NB4 (cell line): ENCODE measurements at regions not wholly inside any gene's neighbourhood (a gene's known extent, or its start where the extent isn't known, plus 50 kb on each side); places are given as distances from the start of the nearest gene placed in this dataset.

Source experiments
- DNase-seq: peaks from one replicate; pipeline ENCODE4 v3.0.0; 2010; ENCODE audit warnings: low read depth
- H3K4me3 ChIP-seq: one replicate; pipeline ENCODE4 v1.5.1; 2011; ENCODE audit warnings: mild to moderate bottlenecking, low read depth, low read length, moderate library complexity
- CTCF ChIP-seq: IDR thresholded peaks from one replicate; pipeline ENCODE4 v1.5.1; 2012; ENCODE audit warnings: low read depth, low read length
- MAX ChIP-seq: IDR thresholded peaks from 2 replicates; pipeline ENCODE4 v1.6.1; 2011; ENCODE audit warnings: low read depth, low read length
- MYC ChIP-seq: IDR thresholded peaks from 2 replicates; pipeline ENCODE4 v1.6.1; 2011; ENCODE audit warnings: low read depth, low read length
- POLR2A ChIP-seq: IDR thresholded peaks from 2 replicates; pipeline ENCODE4 v1.6.1; 2011; ENCODE audit warnings: mild to moderate bottlenecking; ENCODE audit not compliant: insufficient read length; ENCODE audit errors: extremely low read depth

GRCh38 chr3:182730675-182731042 lies 62.6 kb upstream of the ATP11B start:
- no peak for DNase-seq
- no peak overlapping the region for H3K4me3 ChIP-seq
- TF ChIP-seq MYC (no peak), POLR2A (no peak), MAX (no peak), CTCF (no peak)

- TF ChIP-seq MYC = no peak
- TF ChIP-seq POLR2A = no peak
- DNase-seq = no peak
- H3K4me3 ChIP-seq = no peak overlapping the region
Observed at GRCh38 chr3:182731764-182732163, 61.5 kb upstream of the ATP11B start.

GRCh38 chr3:182732232-182733015 lies 60.9 kb upstream of the ATP11B start:
- TF ChIP-seq MYC (no peak), POLR2A (no peak), CTCF (no peak), MAX (no peak)
- no peak overlapping the region for H3K4me3 ChIP-seq
- DNase-seq = no peak

GRCh38 chr3:182735672-182736071 lies 57.6 kb upstream of the ATP11B start:
- TF ChIP-seq CTCF (no peak), MAX (no peak)
- no peak for DNase-seq
- no peak overlapping the region for H3K4me3 ChIP-seq

- no peak for DNase-seq
- no peak overlapping the region for H3K4me3 ChIP-seq
- TF ChIP-seq POLR2A (no peak), MAX (no peak), CTCF (no peak), MYC (no peak)
Observed at GRCh38 chr3:182737825-182738224, 55.5 kb upstream of the ATP11B start.

- TF ChIP-seq CTCF = no peak
- TF ChIP-seq POLR2A = no peak
- no peak for TF ChIP-seq MYC
- TF ChIP-seq MAX = no peak
- no peak overlapping the region for H3K4me3 ChIP-seq
- DNase-seq = no peak
Observed at GRCh38 chr3:182738583-182739411, 54.5 kb upstream of the ATP11B start.
